Heart left ventricle (tissue), 16 donors: ENCODE measurements at regions not wholly inside any gene's neighbourhood (a gene's known extent, or its start where the extent isn't known, plus 50 kb on each side); places are given as distances from the start of the nearest gene placed in this dataset.
A peak's percentile ranks its signal among the peaks of the same experiment; 100 is the strongest.

Source experiments
- ATAC-seq, 4 donors: fragments of 200-7000 bp; cut with Tn5 transposase; one replicate each; pipeline ENCODE4 v1.9.1; 2020 to 2022; ENCODE audit warnings: moderate library complexity in 4 of 4, mild to moderate bottlenecking in 3 of 4, moderate number of reproducible peaks in 1 of 4
- DNase-seq, 5 donors: peaks; one replicate each; pipeline ENCODE4 v3.0.0-alpha.2; 2020
- H3K27ac ChIP-seq, 12 donors: fragments of 200-600 bp; sonication (generic) in 4 of 12; one replicate each; pipeline versions ENCODE4 v1.5.0 to v1.8.0; 2016 to 2022; ENCODE audit warnings: mild to moderate bottlenecking in 2 of 12
- H3K27me3 ChIP-seq, 9 donors: fragments of 200-600 bp; sonication (generic) in 2 of 9; one replicate each; pipeline versions ENCODE4 v1.5.1 to v1.8.0; 2016 to 2022; ENCODE audit warnings: mild to moderate bottlenecking in 3 of 9
- H3K36me3 ChIP-seq, 9 donors: fragments of 200-600 bp; sonication (generic) in 2 of 9; one replicate each; pipeline versions ENCODE4 v1.5.0 to v1.8.0; 2018 to 2022; ENCODE audit warnings: mild to moderate bottlenecking in 2 of 9
- H3K4me1 ChIP-seq, 12 donors: fragments of 200-600 bp; sonication (generic) in 4 of 12; one replicate each; pipeline versions ENCODE4 v1.5.0 to v1.8.0; 2016 to 2022; ENCODE audit warnings: mild to moderate bottlenecking in 3 of 12
- H3K4me3 ChIP-seq, 12 donors: fragments of 200-600 bp; sonication (generic) in 4 of 12; one replicate each; pipeline versions ENCODE4 v1.5.0 to v1.8.0; 2017 to 2022; ENCODE audit warnings: mild to moderate bottlenecking in 9 of 12, moderate library complexity in 4 of 12
- H3K9me3 ChIP-seq, 12 donors: fragments of 200-600 bp; sonication (generic) in 4 of 12; one replicate each; pipeline versions ENCODE4 v1.5.0 to v1.8.0; 2016 to 2022; ENCODE audit warnings: mild to moderate bottlenecking in 1 of 12
- POLR2A ChIP-seq, 2 donors: fragments of 450-650 bp; IDR thresholded peaks; one replicate each; pipeline ENCODE4 v1.6.1; 2017; ENCODE audit warnings: antibody characterized with exemption in 2 of 2, mild to moderate bottlenecking in 2 of 2, moderate library complexity in 2 of 2
- WGBS, 4 donors: extraction: QIAGEN DNeasy Blood & Tissue Kit in 2 of 4; methylation state at CpG; one replicate each; pipeline versions ENCODE4 v1.1.5 to v1.1.7; 2013 to 2018; 5-methylcytosine and 5-hydroxymethylcytosine counted together
- intact Hi-C, 10 donors: fragments of 100-400 bp; cut with DNase I; formaldehyde crosslinking; loops; one replicate each; pipeline versions ENCODE4 v1.11.1 to v1.14.2; 2022
- TF ChIP-seq, protein P1 (sequence below), 12 donors: fragments of 200-600 bp; sonication (generic) in 4 of 12; IDR thresholded peaks; one replicate each; pipeline versions ENCODE4 v1.5.0 to v1.8.0; 2018 to 2022; ENCODE audit warnings: antibody characterized with exemption in 12 of 12, mild to moderate bottlenecking in 5 of 12
- donor health status: ischemic (EF 13 %, LVEDD 7.1; RV severe dilation, severe dysfunction).
- donor health status: healthy with polysubstance abuse.
- donor health status: DM: no; HTN: yes; CAD: no.
- donor health status: DM: no; HTN: no; CAD: no.
- donor health status: ischemic (EF 25% LVEDD 6.9; RV normal size, moderate dysfunction).
- donor health status: ischemic (EF 25% LVEDD 5.7; RV mildly dilated, moderate dysfunction).
- donor health status: healthy.
- donor health status: DM: yes; HTN: yes; CAD: no.
- donor health status: ischemic (EF 35%, LVEDD 5.7; RV mildly dilated, moderate dysfunction).
- donor health status: nonischemic (EF 11% LVEDD 7.7; RV severe dilation, severe dysfunction).
- donor health status: DM: yes; HTN: yes; CAD: no.
- donor health status: PGD.
- donor health status: ischemic (EF 29% LVEDD 5.4; RV normal size, mild dysfunction).
- donor health status: nonischemic (EF 23%, LVEDD 6.1; RV moderate dilation, normal function).

DNA sequence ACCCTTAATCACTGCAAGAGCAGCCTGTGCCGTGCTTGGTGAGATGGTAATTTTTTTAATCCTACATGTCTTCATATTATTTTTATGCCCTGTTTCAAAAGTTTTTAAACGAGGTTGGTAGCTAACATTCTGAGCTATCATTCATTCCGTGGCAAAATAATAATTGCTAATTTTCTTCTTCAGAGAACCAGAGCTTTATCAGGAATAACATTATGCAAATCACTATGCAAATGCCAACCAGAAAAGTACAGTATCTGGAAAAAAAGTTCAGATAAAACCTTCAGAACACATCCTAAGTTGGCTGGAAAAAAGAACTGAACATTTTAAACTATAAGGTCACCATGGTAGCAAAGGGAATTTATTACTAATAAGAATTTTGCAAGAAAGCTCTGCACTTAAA, 165.1 kb upstream of the NABP1 start:
- ATAC-seq (no peak), DNase-seq (no peak)
- 82 to 90% (median 87%) methylated on average over 3 of the region's 3 CpGs for WGBS, 4 donors
- H3K9me3 ChIP-seq = peaks cover 0 to 3% (median 0%) of the 10 kb centered on the region in 12 donors
- H3K36me3 ChIP-seq = no peaks in the 10 kb centered on the region
- intact Hi-C loops = loop anchor here in 2 of 10 donors (10.0 kb wide), 1 partner anchor 458 kb away; no protein-coding TSS in a partner anchor
- peaks cover 0 to 15% (median 0%) of the 10 kb centered on the region in 12 donors for H3K4me1 ChIP-seq
- no peak overlapping the region for H3K4me3 ChIP-seq
- no peak overlapping the region for H3K27ac ChIP-seq
- no peaks in the 10 kb centered on the region for H3K27me3 ChIP-seq
- no peak for TF ChIP-seq POLR2A (IDR thresholded peaks at IDR 0.05)
- TF ChIP-seq, protein P1, sequence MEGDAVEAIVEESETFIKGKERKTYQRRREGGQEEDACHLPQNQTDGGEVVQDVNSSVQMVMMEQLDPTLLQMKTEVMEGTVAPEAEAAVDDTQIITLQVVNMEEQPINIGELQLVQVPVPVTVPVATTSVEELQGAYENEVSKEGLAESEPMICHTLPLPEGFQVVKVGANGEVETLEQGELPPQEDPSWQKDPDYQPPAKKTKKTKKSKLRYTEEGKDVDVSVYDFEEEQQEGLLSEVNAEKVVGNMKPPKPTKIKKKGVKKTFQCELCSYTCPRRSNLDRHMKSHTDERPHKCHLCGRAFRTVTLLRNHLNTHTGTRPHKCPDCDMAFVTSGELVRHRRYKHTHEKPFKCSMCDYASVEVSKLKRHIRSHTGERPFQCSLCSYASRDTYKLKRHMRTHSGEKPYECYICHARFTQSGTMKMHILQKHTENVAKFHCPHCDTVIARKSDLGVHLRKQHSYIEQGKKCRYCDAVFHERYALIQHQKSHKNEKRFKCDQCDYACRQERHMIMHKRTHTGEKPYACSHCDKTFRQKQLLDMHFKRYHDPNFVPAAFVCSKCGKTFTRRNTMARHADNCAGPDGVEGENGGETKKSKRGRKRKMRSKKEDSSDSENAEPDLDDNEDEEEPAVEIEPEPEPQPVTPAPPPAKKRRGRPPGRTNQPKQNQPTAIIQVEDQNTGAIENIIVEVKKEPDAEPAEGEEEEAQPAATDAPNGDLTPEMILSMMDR (IDR thresholded peaks at IDR 0.05) = no peak

DNA sequence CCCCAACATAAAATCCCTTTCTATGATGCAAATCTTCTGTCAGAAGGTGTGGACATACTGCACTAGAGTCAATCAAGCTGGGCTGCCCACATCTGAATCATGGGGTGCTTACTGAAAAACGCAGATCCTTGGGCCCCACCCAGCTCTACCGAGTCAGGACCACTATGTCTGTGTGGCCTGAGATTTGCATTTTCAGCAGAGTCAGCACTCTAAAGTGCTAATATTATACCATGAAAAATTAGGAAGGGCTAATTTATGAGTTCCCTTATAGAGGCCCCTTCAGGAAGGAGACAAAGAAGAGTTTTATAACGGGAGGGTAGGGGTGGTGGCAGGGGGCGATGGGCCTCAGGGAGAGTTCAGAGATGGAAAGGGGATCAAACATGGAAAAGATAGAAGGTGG, 163.3 kb upstream of the NABP1 start:
- intact Hi-C loops = loop anchor here in 4 of 10 donors (5.0 to 10.0 kb wide), 4 partner anchors 292 to 460 kb away; no protein-coding TSS in a partner anchor
- Histone ChIP-seq H3K27me3 (no peaks in the 10 kb centered on the region), H3K27ac (no peak overlapping the region), H3K9me3 (no peaks in the 10 kb centered on the region), H3K4me1 (peaks cover 0 to 15% (median 0%) of the 10 kb centered on the region in 12 donors), H3K36me3 (no peaks in the 10 kb centered on the region), H3K4me3 (no peak overlapping the region)
- WGBS, 4 donors = 60 to 82% (median 67%) methylated on average over 3 to 4 of the region's 4 CpGs
- TF ChIP-seq POLR2A (IDR thresholded peaks at IDR 0.05) = no peak
- TF ChIP-seq, protein P1 (IDR thresholded peaks at IDR 0.05) = no peak
- DNase-seq (no peak), ATAC-seq (no peak)

DNA sequence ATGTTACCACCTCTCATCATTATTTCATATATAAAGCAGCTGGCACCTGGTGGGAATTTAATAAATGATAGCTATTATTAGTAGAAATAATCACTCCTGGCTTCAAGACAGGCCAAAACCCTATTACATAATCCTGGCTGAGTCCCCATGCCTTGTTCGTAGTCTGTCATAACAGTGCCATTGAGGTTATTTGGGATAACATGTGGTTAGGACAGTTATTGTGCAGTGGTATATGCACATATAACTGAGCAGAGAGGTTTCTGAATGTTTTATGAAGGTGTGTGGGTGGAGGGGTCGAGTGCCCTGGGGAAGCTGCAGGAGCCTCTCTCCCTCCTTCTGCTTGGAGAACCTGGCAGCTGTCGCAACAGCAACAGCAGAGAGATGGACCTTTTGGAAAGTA, 162.4 kb upstream of the NABP1 start:
- Histone ChIP-seq H3K27me3 (no peaks in the 10 kb centered on the region), H3K4me3 (no peak overlapping the region), H3K9me3 (no peaks in the 10 kb centered on the region), H3K27ac (no peak overlapping the region), H3K36me3 (no peaks in the 10 kb centered on the region), H3K4me1 (peaks cover 0 to 15% (median 0%) of the 10 kb centered on the region in 12 donors)
- WGBS, 4 donors = 67 to 75% (median 72%) methylated on average over 3 of the region's 3 CpGs
- DNase-seq (no peak), ATAC-seq (peak in 3 of 4 donors; percentile 31 to 53 (median 33))
- TF ChIP-seq POLR2A (IDR thresholded peaks at IDR 0.05) = no peak
- TF ChIP-seq, protein P1 (IDR thresholded peaks at IDR 0.05) = no peak
- intact Hi-C loops = loop anchor here in 4 of 10 donors (5.0 to 10.0 kb wide), 4 partner anchors 293 to 461 kb away; no protein-coding TSS in a partner anchor

DNA sequence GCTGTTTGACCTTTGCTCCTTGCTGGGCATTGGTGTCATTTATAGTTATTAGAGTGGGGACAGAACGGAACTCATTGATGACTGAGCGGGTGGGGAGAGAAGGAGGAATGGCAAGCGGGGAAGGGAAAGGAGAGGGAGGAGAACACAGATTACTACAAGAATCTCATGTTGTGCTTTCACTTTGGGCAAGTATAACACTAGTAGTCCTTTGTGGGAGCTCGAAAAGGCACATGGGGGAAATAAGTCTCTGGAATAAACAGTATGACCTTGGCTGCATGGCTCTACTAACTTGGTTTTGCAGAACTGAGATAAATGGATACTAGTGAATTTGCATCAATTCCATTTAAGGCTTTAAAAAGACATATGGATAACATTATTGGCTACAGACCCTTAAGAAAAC, 161.7 kb upstream of the NABP1 start:
- no peak for ATAC-seq
- intact Hi-C loops = loop anchor here in 4 of 10 donors (5.0 to 10.0 kb wide), 4 partner anchors 294 to 461 kb away; no protein-coding TSS in a partner anchor
- 78 to 90% (median 82%) methylated on average over 4 of the region's 4 CpGs for WGBS, 4 donors
- H3K27me3 ChIP-seq = no peaks in the 10 kb centered on the region
- H3K4me1 ChIP-seq = peaks cover 0 to 15% (median 0%) of the 10 kb centered on the region in 12 donors
- no peaks in the 10 kb centered on the region for H3K36me3 ChIP-seq
- TF ChIP-seq POLR2A (IDR thresholded peaks at IDR 0.05) = no peak
- TF ChIP-seq, protein P1 (IDR thresholded peaks at IDR 0.05) = no peak
- H3K9me3 ChIP-seq = no peaks in the 10 kb centered on the region
- no peak overlapping the region for H3K27ac ChIP-seq
- DNase-seq = no peak
- H3K4me3 ChIP-seq = no peak overlapping the region
